WTC11 (cell line): ENCODE measurements at regions not wholly inside any gene's neighbourhood (a gene's known extent, or its start where the extent isn't known, plus 50 kb on each side); places are given as distances from the start of the nearest gene placed in this dataset.

Experiments
- CREB1 ChIP-seq: sonication (generic); formaldehyde crosslinking; IDR thresholded peaks from 2 replicates; pipeline ENCODE4 v1.8.0; 2023; ENCODE audit warnings: mild to moderate bottlenecking, missing genetic modification reagents
- CTCF ChIP-seq: fragments of 200-600 bp; IDR thresholded peaks from 2 replicates; pipeline ENCODE4 v1.8.0; 2022; ENCODE audit warnings: antibody characterized with exemption
- MAX ChIP-seq: sonication (generic); formaldehyde crosslinking; IDR thresholded peaks from 2 replicates; pipeline ENCODE4 v1.8.0; 2022; ENCODE audit warnings: mild to moderate bottlenecking, missing genetic modification reagents
- MXD4 ChIP-seq: fragments of 250-450 bp; sonication (Bioruptor Pico); IDR thresholded peaks from 2 replicates; pipeline ENCODE4 v1.8.0; 2021; ENCODE audit warnings: mild to moderate bottlenecking, moderate library complexity, borderline replicate concordance
- PREB ChIP-seq: sonication (generic); formaldehyde crosslinking; IDR thresholded peaks from 2 replicates; pipeline ENCODE4 v1.8.1; 2022; ENCODE audit warnings: mild to moderate bottlenecking, missing genetic modification reagents, moderate library complexity, borderline replicate concordance

GRCh38 chr4:179285696-179286095 is 1843.5 kb upstream of the AGA start:
- TF ChIP-seq CTCF (no peak), MAX (CRISPR knock-in tag) (no peak), PREB (CRISPR knock-in tag) (no peak), MXD4 (CRISPR knock-in tag) (no peak), CREB1 (CRISPR knock-in tag) (no peak)
